ENCODE measurements at regions not wholly inside any gene's neighbourhood (a gene's known extent, or its start where the extent isn't known, plus 50 kb on each side); places are given as distances from the start of the nearest gene placed in this dataset.
"Not testable (repeated sequence)": the region's sequence is repeated elsewhere in the genome, so short reads cannot be mapped to it uniquely, and the experiment has no call there.

- TF ChIP-seq, protein P1, sequence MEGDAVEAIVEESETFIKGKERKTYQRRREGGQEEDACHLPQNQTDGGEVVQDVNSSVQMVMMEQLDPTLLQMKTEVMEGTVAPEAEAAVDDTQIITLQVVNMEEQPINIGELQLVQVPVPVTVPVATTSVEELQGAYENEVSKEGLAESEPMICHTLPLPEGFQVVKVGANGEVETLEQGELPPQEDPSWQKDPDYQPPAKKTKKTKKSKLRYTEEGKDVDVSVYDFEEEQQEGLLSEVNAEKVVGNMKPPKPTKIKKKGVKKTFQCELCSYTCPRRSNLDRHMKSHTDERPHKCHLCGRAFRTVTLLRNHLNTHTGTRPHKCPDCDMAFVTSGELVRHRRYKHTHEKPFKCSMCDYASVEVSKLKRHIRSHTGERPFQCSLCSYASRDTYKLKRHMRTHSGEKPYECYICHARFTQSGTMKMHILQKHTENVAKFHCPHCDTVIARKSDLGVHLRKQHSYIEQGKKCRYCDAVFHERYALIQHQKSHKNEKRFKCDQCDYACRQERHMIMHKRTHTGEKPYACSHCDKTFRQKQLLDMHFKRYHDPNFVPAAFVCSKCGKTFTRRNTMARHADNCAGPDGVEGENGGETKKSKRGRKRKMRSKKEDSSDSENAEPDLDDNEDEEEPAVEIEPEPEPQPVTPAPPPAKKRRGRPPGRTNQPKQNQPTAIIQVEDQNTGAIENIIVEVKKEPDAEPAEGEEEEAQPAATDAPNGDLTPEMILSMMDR (conservative IDR thresholded peaks at IDR 0.05; ENCODE audit: low read depth, low read length): not testable (repeated sequence)
- not testable (repeated sequence) for TF ChIP-seq EZH2 (IDR thresholded peaks at IDR 0.05; ENCODE audit: low read length, unreplicated experiment)
Measured at GRCh38 chr13:18224411-18224810, 957.2 kb downstream of the TUBA3C start.
